SU-DHL-6 (cell line): ENCODE measurements at regions not wholly inside any gene's neighbourhood (a gene's known extent, or its start where the extent isn't known, plus 50 kb on each side); places are given as distances from the start of the nearest gene placed in this dataset.

Source experiments
- H2AFZ ChIP-seq: fragments of 200-600 bp; sonication (generic); 2 replicates; pipeline ENCODE4 v1.6.1; 2014; ENCODE audit warnings: low read depth, mild to moderate bottlenecking, moderate library complexity, mixed read lengths, antibody characterized with exemption, low read length; ENCODE audit not compliant: severe bottlenecking
- H3F3A ChIP-seq: fragments of 200-600 bp; shearing (Covaris generic); 2 replicates; pipeline ENCODE4 v1.6.0; 2016; ENCODE audit warnings: antibody characterized with exemption, mild to moderate bottlenecking; ENCODE audit not compliant: insufficient read depth
- H3K27ac ChIP-seq: fragments of 200-600 bp; sonication (generic); 2 replicates; pipeline ENCODE4 v1.5.1; 2016; ENCODE audit warnings: low read depth, mild to moderate bottlenecking, low read length, moderate library complexity, mixed read lengths
- H3K27me3 ChIP-seq: fragments of 200-600 bp; sonication (generic), shearing (Covaris generic); 2 replicates; pipeline ENCODE4 v1.6.0; 2014; ENCODE audit warnings: mild to moderate bottlenecking, low read length
- H3K36me3 ChIP-seq: fragments of 200-600 bp; sonication (generic); 2 replicates; pipeline ENCODE4 v1.6.1; 2014; ENCODE audit warnings: mild to moderate bottlenecking, low read length, mixed read lengths
- H3K4me2 ChIP-seq: fragments of 300-600, 200-600 bp; shearing (Covaris generic), sonication (generic); 2 replicates; pipeline ENCODE4 v1.6.0; 2014; ENCODE audit warnings: low read length, low read depth, mild to moderate bottlenecking; ENCODE audit not compliant: poor library complexity, severe bottlenecking
- H3K4me3 ChIP-seq: fragments of 200-600 bp; sonication (generic); 2 replicates; pipeline ENCODE4 v1.5.1; 2014; ENCODE audit warnings: antibody characterized with exemption, low read length, mild to moderate bottlenecking, mixed read lengths; ENCODE audit not compliant: insufficient read depth, poor library complexity, severe bottlenecking
- H3K79me2 ChIP-seq: fragments of 200-600 bp; sonication (generic); 2 replicates; pipeline ENCODE4 v1.6.1; 2014; ENCODE audit warnings: mild to moderate bottlenecking, low read length, moderate library complexity; ENCODE audit not compliant: insufficient read depth
- H3K9ac ChIP-seq: fragments of 200-600 bp; sonication (generic); 2 replicates; pipeline ENCODE4 v1.7.0; 2014; ENCODE audit warnings: mild to moderate bottlenecking, low read length
- H3K9me2 ChIP-seq: fragments of 200-600 bp; sonication (generic); replicated peaks from 2 replicates; pipeline ENCODE4 v1.6.1; 2014; ENCODE audit warnings: low read length; ENCODE audit not compliant: insufficient read depth
- H3K9me3 ChIP-seq: fragments of 200-600 bp; sonication (generic); 2 replicates; pipeline ENCODE4 v1.6.1; 2014; ENCODE audit warnings: low read length, mixed read lengths; ENCODE audit not compliant: insufficient read depth
- H4K20me1 ChIP-seq: fragments of 200-600 bp; sonication (generic); 2 replicates; pipeline ENCODE4 v1.6.1; 2014; ENCODE audit warnings: low read depth, mild to moderate bottlenecking, antibody characterized with exemption, low read length, moderate library complexity, mixed read lengths
- EZH2phosphoT487 ChIP-seq: fragments of 200-600 bp; sonication (generic), shearing (Covaris generic); conservative IDR thresholded peaks from 2 replicates; pipeline ENCODE4 v1.6.1; 2018; ENCODE audit warnings: mild to moderate bottlenecking, antibody characterized with exemption, low read length, moderate library complexity, mixed read lengths
- TF ChIP-seq, protein P1 (sequence below): fragments of 200-600 bp; sonication (generic); IDR thresholded peaks from one replicate; pipeline ENCODE4 v1.5.1; 2017; ENCODE audit warnings: antibody characterized with exemption, mild to moderate bottlenecking, low read length, moderate library complexity; ENCODE audit not compliant: insufficient read depth, poor library complexity, severe bottlenecking

DNA sequence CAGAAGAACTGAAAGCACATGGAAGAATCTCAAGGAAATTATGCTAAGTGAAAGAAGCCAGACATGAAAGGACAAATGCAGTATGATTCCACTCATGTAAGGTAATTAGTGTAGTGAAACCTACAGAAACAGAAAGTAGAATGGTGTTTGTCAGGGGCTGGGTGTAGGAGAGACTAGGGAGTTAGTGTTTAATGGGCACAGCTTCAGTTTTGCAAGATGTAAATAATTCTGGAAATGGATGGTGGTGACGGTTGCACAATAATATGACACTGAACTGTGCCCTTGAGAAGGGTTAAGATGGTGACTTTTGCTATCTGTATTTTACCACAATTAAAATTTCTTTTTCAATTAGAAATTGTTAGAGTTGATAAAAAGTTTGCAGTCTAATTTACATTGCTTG lies 157.3 kb upstream of the ADCY1 start:
- H3K79me2 ChIP-seq: no peaks in the 10 kb centered on the region
- TF ChIP-seq EZH2phosphoT487: no peak
- TF ChIP-seq, protein P1, sequence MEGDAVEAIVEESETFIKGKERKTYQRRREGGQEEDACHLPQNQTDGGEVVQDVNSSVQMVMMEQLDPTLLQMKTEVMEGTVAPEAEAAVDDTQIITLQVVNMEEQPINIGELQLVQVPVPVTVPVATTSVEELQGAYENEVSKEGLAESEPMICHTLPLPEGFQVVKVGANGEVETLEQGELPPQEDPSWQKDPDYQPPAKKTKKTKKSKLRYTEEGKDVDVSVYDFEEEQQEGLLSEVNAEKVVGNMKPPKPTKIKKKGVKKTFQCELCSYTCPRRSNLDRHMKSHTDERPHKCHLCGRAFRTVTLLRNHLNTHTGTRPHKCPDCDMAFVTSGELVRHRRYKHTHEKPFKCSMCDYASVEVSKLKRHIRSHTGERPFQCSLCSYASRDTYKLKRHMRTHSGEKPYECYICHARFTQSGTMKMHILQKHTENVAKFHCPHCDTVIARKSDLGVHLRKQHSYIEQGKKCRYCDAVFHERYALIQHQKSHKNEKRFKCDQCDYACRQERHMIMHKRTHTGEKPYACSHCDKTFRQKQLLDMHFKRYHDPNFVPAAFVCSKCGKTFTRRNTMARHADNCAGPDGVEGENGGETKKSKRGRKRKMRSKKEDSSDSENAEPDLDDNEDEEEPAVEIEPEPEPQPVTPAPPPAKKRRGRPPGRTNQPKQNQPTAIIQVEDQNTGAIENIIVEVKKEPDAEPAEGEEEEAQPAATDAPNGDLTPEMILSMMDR: no peak
- H3K9me2 ChIP-seq: no peaks in the 10 kb centered on the region
- H4K20me1 ChIP-seq: no peaks in the 10 kb centered on the region
- H3K36me3 ChIP-seq: no peaks in the 10 kb centered on the region
- no peak overlapping the region for H3K4me3 ChIP-seq
- no peak overlapping the region for H3K27ac ChIP-seq
- no peak overlapping the region for H2AFZ ChIP-seq
- no peaks in the 10 kb centered on the region for H3K9me3 ChIP-seq
- H3F3A ChIP-seq: no peaks in the 10 kb centered on the region
- H3K4me2 ChIP-seq: no peak overlapping the region
- H3K27me3 ChIP-seq: no peaks in the 10 kb centered on the region
- no peak overlapping the region for H3K9ac ChIP-seq

DNA sequence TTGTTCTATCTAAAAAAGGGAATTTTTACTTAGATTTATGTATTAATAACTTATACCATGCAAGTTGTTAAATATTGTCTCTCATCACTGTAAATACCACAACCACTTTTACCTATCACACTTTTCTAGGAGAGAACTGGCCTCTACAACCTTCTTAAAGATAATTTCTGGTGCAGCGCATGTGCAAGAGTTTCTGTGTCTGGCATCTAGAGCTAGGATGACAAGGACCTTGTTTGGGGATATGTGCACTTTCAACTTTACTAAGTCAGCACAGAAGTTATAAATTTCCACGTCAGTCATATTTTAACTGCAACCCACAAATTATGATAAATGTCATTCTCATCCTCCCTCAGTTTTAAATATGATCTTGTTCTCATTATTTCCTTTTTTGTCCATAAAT lies 156.9 kb upstream of the ADCY1 start:
- Histone ChIP-seq H3K27me3 (no peaks in the 10 kb centered on the region), H3K9me3 (no peaks in the 10 kb centered on the region), H3F3A (no peaks in the 10 kb centered on the region), H3K27ac (no peak overlapping the region), H3K9me2 (no peaks in the 10 kb centered on the region), H4K20me1 (no peaks in the 10 kb centered on the region), H3K4me3 (no peak overlapping the region), H3K9ac (no peak overlapping the region), H2AFZ (no peak overlapping the region), H3K36me3 (no peaks in the 10 kb centered on the region), H3K79me2 (no peaks in the 10 kb centered on the region), H3K4me2 (no peak overlapping the region)
- no peak for TF ChIP-seq EZH2phosphoT487
- TF ChIP-seq, protein P1: no peak

DNA sequence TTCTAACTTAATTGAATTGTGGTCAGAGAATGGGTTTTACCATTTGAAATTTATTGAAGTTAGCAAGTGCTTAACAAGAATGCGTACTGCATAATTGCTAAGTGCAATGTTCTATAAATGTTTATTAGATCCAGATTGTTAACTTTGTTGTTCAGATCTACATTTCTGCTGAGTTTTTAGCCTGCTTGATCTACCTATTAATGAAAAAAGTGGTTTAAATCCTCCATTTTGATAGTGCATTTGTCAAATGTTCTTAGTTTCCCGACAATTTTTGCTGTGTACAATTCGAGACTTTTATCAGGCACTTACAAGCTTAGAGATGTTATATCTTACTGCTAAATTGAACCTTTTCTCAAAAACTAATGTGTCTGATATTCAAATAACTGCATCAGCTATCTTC lies 156.4 kb upstream of the ADCY1 start:
- no peak for TF ChIP-seq EZH2phosphoT487
- TF ChIP-seq, protein P1: no peak
- no peak overlapping the region for H3K4me3 ChIP-seq
- no peaks in the 10 kb centered on the region for H3K36me3 ChIP-seq
- H2AFZ ChIP-seq: no peak overlapping the region
- no peaks in the 10 kb centered on the region for H4K20me1 ChIP-seq
- H3K9me2 ChIP-seq: no peaks in the 10 kb centered on the region
- no peaks in the 10 kb centered on the region for H3K27me3 ChIP-seq
- H3K27ac ChIP-seq: no peak overlapping the region
- H3F3A ChIP-seq: no peaks in the 10 kb centered on the region
- H3K9me3 ChIP-seq: no peaks in the 10 kb centered on the region
- no peaks in the 10 kb centered on the region for H3K79me2 ChIP-seq
- H3K4me2 ChIP-seq: no peak overlapping the region
- H3K9ac ChIP-seq: no peak overlapping the region
